UCSD-AML1 (cell line): ENCODE measurements at regions not wholly inside any gene's neighbourhood (a gene's known extent, or its start where the extent isn't known, plus 50 kb on each side); places are given as distances from the start of the nearest gene placed in this dataset.

Experiments
- DNase-seq: peaks from one replicate; lab custom pipeline; 2025; ENCODE audit not compliant: unreplicated experiment; lab: John Stamatoyannopoulos, UW

DNA sequence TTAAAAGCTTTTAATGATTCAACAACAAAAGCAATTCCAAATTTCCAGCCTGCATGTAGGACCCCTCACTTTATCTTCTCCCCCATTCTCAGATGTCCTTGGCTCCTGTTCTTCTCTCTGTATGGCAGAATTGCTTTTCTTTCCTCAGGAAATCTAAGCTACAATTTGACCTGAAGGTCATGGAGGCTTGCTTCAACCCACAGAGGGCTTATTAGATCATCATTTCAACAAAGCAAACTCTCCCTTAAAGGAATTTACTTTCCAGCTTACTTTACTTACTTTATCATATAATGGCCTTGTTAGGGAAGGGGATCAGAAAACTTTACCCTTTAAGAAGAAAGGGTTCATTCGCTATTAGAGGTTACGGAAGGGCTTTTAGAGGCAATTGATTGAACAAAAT lies 211.5 kb downstream of the RAD51AP2 start:
- no peak for DNase-seq

DNA sequence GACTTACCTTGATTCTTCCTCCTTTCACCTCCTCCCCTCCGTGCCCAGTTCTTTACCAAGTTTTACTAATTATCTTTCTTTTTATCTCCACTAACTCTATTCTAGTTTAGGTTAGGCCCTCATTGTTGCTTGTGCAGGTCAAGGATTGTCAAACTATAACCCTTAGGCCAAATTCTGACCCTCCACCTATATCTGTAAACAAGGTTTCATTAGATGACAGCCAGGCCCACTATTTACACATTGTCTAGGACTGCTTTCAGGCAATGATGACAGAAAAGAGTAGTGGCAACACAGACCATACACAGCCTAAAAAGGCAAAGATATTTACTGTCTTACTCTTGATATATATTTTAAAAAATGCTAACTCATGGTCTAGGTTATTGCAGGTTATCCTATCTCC lies 212.0 kb downstream of the RAD51AP2 start:
- DNase-seq = no peak

DNA sequence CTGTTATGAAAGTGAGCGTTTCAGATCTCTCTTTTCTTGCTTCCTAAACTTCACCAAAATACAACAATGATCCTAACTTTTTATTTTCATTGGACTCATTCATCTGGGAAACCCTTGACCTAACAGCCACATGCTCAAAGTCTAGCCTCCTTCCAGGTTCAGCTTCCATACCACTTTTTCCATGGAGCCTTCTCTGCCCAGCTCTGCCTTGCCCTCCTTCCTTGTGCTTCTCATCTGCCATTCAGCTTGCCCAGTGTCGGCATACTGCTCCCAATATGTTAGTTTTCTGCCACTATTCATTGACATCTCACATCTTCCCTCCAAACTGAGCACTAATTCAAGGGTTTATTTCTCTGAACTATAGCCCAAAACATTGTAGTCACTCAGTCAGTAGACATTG lies 214.7 kb downstream of the RAD51AP2 start:
- DNase-seq = no peak

DNA sequence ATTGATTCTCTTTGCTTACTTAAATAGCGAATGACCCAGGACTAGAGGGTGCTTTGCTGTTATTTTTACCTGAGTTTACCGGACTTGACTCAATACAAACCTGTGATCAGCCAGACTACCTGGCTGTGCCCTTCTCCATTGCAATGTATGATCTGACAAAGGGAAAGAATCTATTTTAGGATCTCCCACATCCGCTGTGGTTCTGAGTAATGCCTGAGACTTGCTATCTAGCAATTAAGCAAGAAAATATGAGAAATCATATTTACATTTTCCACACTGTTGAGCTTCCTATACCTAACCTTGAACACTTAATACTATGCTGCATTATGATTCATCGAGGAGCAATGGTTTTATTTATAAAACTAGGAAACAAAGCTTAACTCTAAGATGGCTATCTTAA lies 215.2 kb downstream of the RAD51AP2 start:
- DNase-seq = no peak

DNA sequence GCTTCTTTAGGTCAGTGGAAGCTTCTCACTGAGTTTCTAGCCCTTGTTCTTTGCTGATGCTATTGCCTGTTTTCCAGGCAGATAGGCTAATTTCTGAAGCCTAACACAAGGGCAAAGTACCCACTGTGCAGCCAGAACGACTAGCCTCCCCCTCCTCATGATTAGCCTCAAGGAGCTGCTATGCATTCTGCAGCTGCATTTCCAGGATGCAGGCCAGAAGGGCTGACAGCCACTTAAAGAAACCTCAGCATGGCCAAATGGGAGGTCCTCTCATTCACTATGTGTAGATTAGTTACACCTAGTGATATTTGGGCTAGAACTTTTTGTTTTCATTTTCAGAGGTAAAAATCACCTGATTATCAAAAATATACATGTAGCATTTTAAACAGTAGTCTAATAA lies 216.0 kb downstream of the RAD51AP2 start:
- no peak for DNase-seq

DNA sequence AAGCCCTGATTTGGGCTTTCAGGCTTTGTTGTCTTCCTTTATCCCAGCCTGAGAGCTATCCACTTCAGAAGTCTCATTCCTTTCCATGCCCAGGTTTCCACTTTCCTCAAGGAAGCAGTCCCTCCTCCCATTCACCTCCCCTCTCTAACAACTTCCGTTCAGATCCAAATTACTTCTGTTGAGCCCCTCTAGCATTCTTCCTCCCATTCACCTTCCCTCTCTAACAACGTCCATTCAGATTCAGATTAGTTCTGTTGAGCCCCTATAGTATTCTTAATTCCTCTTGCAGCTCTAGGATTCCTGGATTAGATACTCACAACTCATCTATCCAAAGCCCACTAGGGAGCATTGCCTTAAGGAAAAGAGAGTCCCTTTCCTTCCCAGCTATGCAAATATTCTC lies 216.8 kb downstream of the RAD51AP2 start:
- DNase-seq = no peak

DNA sequence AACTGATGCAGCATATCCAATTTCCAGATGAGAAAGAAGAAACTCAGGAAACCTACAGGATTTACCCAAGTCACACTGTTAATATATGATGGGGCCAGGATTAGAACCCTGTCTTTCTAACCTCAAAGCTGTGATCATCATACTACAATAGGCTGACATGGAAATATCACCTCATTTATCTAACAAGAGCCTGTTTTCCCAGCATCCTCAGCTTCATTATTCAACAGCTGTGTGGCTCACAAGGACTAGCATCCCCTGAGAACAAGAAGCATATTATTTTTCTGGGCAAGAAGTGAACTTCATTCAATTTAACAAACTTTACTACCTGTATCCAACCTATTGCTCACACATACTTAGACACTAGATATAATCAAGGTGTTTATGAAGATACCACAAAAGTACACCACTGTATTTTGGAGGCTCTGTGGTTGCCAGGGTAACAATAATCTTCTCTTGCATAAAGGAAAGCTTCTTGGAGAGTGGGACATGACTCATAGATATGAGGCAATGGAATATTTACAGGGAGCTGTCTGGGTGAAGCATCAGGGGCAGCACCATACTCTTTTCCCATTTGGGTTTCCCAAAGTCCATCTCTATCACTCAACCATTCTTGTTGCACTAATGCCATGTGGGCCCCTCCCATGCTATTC lies 218.2 kb downstream of the RAD51AP2 start:
- DNase-seq = no peak

DNA sequence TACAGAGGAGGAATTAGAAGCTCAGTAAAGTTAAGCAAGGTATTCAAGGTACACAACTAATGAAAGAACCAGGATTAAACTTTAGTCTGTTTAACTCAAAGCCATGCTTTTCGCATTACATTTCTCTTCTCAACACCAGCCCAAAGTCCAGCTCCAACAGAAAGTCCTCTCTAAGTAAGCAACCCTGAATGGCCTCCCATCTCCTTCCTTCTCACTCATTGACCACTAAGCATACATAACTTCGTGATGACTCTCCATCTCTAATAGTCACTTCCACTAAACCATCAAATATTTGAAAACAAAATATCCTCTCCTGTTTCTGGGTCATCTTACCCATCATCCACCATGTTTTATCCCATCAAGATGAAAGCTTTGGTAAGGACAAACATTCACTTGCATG lies 219.8 kb downstream of the RAD51AP2 start:
- no peak for DNase-seq

DNA sequence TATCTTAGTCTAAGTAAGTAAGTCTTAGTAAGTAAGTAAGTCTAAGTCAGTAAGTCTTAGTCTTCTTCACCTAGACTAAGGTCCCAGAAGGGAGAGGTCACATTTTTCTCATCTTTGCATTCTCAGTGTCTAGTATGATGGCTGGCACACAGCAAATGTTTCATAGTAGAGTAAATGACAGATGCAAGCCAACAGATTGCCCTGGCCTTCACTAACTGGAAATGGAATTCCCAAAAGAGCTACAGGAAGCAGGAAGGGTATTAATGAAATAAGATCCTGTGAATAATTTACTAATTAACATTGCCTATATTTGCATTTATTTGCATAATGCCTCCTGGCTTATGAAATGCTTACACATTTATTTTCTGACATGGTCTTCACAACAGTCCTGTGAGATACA lies 221.6 kb downstream of the RAD51AP2 start:
- DNase-seq = no peak

DNA sequence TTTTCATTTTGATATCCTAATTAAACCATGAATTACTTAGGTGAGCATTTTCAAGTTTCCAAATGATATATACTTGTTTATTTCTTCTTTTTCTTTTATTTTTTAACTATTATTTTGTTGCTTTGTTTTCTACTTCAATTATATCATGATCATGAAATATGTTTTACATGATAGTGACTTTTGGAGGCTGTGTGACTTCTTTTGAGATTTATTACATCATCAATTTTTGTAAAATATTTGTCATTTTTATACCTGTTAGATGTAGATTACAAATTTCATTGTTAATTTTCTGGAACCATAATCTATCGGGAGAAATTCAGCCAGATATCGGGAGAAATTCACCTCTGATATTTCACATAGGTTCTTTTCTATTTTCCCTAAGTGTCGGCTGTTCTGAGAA lies 228.6 kb downstream of the RAD51AP2 start:
- no peak for DNase-seq

DNA sequence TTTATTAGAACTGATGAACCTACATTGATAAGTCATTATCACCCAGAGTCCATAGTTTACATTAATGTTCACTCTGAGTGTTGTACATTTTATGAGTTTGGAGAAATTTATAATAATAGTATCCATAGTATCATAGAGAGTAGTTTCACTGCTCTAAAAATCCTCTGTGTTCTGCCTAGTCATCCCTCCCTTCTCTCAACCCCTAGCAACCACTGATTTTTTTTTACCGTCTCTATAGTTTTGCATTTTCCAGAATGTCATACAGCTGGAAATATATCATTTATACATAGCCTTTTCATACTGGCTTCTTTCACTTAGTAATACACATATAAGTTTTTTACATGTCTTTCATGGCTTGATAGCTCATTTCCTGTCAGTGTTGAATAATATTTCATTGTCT lies 231.1 kb downstream of the RAD51AP2 start:
- DNase-seq = no peak

DNA sequence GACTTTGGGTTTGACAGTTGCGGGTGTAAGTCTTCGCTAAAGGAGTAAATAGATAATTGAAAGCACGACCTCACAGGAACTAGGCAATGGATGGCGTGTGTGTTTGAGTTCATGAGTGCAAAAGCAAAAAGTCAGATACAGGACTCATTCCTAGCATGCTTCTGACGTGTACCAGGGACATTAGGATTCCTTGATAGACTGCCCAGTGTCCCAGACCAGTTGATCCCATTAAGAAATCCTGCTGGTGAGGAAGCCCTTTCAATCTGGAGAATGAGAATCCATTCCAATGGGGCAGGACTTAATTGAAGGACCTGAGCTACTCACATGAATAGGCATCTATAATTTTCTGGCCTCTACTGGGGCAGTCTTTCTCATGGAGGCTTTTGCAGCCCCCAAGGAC lies 235.4 kb downstream of the RAD51AP2 start:
- no peak for DNase-seq

DNA sequence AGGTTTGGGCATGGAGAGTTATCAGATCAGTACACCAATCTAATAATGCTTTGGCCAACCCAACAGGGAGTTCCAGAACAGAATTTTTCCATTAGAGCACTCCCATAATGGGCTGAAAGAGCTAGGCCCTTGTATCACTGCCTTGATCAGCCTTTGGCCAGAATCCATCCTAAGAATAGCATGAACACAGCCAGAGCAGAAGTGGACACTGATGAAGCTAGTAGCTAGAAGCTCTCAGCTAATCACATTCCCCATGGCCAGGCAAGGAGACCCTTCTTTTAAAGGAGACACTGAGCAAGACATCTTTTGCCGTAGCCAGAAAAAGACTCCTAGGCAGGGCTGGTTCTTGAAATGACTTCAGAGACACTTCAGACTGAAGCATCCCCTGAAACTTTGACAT lies 236.0 kb downstream of the RAD51AP2 start:
- no peak for DNase-seq

DNA sequence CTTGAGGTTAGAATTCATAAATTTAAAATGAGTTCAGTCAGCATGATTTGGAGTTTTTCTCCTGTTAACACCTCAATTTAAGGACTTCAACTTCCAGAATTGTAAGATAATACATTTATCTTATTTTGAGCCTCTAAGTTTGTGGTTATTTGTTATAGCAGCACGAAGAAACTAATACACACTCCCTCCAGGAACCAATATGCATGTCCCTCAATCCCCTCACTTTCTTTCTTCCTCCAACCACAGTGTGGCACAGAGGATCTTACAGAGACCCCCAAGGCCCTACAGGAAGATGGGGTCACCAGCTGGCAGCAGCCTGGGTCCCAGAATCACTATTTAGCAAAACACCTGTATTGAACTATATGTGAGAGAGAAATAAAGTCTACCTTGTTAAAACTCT lies 242.0 kb downstream of the RAD51AP2 start:
- DNase-seq = no peak

DNA sequence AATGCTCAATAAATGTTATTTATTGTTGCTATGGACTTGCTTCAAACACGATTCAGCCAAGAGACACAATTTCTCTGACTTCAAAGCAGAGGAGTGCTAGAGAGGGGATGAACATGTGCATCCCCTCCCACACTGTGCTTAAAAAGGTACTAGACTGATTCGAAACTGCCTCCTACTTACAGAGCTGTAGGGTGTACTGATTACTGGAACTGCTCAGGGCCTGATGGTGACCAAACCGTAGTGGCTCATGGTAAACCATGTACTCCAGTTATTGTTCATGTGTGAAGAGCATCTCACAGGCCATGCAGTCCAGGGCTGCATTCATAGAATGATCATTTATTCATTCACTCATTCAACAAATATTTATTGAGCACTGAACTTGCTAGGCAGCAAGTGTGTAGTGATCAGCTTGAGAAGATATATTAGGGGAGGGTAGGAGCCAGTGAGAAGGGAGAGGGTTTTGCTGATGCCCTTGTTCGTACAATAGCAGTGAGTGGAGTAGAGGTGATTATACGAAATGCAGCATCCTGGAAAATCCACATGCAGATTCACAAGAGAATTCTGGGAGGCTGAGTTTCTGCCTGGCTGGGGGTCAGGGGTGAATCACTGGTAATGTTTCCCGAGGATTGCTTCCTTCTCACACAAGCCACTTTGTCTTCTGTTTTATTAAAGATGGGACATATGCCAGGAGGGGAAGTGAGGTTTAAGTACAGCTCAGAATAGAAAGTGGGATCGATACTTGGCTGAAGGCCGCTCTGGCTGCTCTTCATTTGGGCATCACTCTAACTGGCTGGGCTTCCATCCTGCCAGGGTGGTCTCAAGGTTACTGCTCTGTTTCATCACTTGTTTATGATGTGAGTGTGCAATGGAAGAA lies 245.4 kb downstream of the RAD51AP2 start:
- no peak for DNase-seq

DNA sequence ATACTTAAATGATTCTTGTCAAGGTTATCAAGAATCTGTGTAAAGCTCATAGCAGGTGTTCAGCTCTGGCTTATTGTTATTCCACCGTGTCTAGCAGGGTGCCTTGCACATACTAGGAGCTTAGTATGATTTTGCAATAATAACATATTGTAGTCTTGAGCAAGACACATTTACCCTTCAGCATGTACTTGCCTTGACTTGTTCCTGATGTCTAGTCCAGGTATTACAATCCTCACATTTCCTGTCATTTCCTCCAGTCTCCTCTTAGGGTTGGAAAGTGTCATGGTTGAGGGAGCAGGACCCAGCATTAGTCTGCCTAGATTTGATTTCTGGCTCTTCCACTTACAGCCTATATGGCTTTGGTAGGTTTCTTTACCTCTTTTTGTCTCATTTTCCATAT lies 246.1 kb downstream of the RAD51AP2 start:
- no peak for DNase-seq

DNA sequence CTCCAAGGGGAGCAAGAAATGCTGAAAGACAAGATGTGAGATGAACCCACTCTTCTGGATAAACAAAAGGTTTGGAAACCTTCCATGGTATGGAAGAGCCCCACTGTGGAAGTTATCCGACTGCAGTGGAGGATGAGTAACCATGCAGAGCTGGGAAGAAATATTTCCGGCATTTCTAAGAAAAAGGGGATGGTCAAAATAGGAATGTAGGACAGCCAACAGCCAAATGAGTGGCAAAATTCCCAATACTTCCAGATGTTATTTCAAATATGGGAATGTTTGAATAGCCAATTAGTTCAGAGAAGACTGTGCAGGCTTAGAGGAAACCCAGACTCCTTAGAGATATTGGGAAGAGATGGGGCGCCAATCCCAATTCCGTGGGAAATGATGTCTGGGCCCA lies 246.8 kb downstream of the RAD51AP2 start:
- DNase-seq = no peak

DNA sequence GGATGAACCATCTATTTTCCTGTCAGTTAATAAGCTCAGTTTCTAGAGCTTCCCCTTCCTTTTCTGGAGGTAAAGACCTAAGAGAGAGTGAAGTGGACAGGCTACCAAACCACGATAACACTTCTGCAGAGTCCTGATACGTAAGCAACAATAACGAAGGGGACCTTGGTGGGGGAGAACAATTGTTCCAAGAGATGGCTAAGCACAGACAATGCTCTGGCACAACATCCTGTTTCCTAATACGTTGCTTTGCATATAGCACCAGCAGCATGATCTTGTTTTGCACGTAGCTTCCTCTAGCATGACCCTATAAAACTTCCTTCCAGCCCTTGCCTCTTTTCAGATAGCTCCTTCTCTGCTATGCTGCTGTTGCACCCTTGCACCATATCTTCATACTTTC lies 247.3 kb downstream of the RAD51AP2 start:
- DNase-seq = no peak

DNA sequence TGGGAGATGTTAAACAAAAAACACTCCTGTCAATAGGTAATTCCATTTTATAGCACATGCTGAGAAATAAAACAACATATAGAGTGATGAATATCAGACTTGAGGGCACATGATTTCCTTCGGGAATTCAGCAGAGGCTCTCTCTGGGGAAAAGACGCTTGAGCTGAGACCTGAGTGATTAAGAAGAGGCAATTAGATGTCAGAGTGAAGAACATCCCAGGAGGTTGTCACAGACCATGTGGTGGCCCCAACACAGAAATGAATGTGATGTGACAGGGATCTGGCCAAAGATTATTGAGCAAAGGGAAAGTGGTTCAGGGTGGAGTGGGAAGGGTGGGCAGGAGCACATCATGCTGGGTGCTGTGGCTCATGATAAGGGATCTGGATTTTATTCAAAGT lies 254.7 kb downstream of the RAD51AP2 start:
- DNase-seq = no peak

DNA sequence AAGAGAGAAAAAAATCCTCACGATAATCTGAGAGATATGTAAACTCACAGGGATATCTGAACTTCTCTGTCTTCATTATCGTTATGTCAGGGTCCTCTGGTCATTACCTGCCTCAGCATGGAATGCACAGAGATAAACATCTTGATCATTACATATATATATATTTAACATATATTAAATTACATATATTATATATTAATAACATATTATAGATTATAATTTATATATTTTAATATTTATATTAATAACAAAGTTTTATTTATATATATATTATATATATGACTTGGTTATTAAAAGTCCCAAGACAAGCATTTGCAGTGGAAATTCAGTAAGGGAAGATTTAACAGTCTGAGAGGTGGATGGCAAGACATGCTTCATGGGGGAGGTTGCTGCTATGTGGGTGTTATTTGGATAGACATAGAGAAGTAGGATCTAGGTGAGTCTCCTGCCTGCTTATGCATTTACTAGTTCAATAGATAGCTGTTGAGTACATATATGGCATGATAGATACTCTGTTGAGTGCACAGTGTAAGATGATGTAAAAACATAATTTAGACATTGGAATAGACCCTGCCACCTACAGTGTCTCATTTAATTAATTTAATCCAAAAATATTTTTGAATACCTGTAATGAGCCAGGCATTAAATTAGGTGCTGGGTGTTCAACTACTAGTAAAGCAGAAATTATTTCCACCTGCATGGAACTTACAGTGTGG lies 255.2 kb downstream of the RAD51AP2 start:
- no peak for DNase-seq

DNA sequence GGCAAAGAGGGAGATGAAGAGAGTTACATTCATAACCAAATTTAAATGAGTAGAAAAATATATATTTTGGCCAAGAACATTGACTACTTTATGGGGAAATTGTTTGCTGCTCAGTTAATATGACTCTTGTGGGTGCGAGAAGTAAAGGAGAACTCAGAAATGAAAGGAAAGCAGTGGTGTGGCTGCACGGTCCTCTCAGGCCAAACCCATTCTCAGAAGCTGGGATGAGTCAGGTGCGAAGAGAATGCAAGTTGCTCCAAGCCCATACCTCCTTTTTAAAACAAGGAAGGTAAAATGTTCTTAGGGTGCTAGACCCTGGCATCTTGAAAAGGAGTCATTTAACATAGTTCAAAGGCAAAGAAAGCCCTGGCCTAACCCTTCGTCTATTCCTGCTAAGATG lies 258.6 kb downstream of the RAD51AP2 start:
- DNase-seq = no peak

DNA sequence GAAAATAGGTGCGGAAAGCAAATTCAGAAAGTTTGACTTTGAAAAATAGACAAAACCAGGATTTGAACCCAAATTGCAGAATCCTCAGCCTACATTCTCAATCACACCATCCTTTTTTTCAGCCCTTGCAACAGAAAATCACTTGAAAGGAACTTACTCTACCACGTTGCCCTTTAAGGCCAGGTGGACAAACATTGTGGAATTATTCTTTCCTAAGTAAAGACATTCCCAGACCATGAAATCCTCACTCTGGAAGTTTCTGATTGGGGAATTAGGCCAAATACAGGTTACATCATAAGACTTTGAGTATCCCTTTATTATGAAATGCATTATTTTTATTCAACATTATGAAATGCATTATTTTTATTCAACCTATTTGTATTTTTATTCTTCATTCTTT lies 259.4 kb downstream of the RAD51AP2 start:
- no peak for DNase-seq
